Nephron progenitor cell (in vitro differentiated cells): ENCODE measurements at regions not wholly inside any gene's neighbourhood (a gene's known extent, or its start where the extent isn't known, plus 50 kb on each side); places are given as distances from the start of the nearest gene placed in this dataset.

Source experiments
- DNase-seq: peaks from one replicate; pipeline ENCODE4 v3.0.0; 2021
- H3K27ac Mint-ChIP-seq: 2 replicates; pipeline ENCODE4 v1.8.0; 2021; ENCODE audit warnings: mild to moderate bottlenecking, moderate library complexity, mixed read lengths
- H3K27me3 Mint-ChIP-seq: 2 replicates; pipeline ENCODE4 v1.8.0; 2021; ENCODE audit warnings: mild to moderate bottlenecking, low read depth, mixed read lengths; ENCODE audit not compliant: poor library complexity
- H3K36me3 Mint-ChIP-seq: 2 replicates; pipeline ENCODE4 v1.8.0; 2021; ENCODE audit warnings: low read depth, mixed read lengths
- H3K4me1 Mint-ChIP-seq: 2 replicates; pipeline ENCODE4 v1.8.0; 2021; ENCODE audit warnings: mixed read lengths
- H3K4me3 Mint-ChIP-seq: 2 replicates; pipeline ENCODE4 v1.8.0; 2021; ENCODE audit warnings: mild to moderate bottlenecking, moderate library complexity, mixed read lengths
- H3K9me3 Mint-ChIP-seq: 2 replicates; pipeline ENCODE4 v1.8.0; 2021; ENCODE audit warnings: mild to moderate bottlenecking, moderate library complexity, mixed read lengths
- TF ChIP-seq, protein P1 (sequence below): fragments of 200-600 bp; sonication (generic); IDR thresholded peaks from 2 replicates; pipeline ENCODE4 v1.5.0; 2021; ENCODE audit warnings: antibody characterized with exemption

DNA sequence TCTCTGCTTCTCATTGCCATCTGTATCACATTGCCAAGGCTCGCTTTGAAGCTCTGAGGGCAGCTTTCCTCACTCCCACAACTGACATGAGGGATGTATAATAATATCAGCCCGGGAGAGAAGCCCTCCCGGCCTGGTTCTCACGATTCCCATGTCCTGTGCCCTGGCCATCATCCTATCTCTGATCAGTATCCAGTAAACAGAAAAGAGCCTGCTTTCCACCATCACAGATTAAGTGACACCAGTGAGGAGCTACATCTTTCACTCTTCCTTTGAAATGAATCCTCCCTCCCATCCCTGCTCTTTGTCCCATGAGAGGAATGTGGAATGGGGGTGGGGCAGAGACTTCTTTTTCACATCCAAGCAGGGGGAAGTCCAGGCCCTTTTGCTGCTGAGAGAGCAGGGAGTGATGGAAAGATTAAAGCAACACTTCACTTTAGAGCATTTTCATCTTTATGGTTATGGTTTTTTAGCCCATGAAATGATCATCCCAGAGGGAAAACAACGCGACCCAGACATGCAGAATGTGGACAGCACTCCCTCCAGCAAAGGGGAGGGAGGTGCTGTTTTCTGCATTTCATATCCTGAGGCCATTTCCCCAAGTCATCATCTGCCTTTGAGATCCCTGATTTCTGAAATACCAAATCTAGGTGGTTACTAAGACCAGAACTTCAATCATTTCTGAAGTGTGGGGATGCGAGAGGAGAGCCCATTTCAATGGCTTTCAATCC, 84.6 kb upstream of the LYZL1 start:
- peak overlapping the region; percentile 33 for H3K4me3 Mint-ChIP-seq
- H3K27ac Mint-ChIP-seq, result peak overlapping the region; percentile 75
- peak; percentile 38 for DNase-seq
- peaks cover 5% of the 10 kb centered on the region for H3K9me3 Mint-ChIP-seq
- H3K4me1 Mint-ChIP-seq, result peaks cover 64% of the 10 kb centered on the region
- H3K27me3 Mint-ChIP-seq, result no peaks in the 10 kb centered on the region
- TF ChIP-seq, protein P1, sequence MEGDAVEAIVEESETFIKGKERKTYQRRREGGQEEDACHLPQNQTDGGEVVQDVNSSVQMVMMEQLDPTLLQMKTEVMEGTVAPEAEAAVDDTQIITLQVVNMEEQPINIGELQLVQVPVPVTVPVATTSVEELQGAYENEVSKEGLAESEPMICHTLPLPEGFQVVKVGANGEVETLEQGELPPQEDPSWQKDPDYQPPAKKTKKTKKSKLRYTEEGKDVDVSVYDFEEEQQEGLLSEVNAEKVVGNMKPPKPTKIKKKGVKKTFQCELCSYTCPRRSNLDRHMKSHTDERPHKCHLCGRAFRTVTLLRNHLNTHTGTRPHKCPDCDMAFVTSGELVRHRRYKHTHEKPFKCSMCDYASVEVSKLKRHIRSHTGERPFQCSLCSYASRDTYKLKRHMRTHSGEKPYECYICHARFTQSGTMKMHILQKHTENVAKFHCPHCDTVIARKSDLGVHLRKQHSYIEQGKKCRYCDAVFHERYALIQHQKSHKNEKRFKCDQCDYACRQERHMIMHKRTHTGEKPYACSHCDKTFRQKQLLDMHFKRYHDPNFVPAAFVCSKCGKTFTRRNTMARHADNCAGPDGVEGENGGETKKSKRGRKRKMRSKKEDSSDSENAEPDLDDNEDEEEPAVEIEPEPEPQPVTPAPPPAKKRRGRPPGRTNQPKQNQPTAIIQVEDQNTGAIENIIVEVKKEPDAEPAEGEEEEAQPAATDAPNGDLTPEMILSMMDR, result no peak
- no peaks in the 10 kb centered on the region for H3K36me3 Mint-ChIP-seq

DNA sequence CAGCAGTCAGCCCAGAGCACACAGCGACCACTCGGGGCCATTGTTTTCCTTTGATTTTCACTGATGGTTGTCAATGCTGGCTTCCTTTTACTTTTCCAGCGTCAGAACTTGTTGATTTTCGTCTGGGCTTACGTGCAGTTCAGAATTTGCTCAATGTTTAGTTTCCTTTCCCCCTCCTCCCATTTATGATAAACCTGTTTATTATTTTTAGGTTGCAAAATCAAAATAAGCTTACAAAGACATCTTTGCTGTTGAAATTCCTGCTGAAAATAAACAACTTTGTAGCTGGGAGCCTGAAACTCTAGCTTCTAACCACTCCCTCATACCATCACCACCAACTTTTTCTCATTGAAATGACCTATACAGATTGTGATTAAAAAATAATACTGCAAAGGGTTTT, 83.1 kb upstream of the LYZL1 start:
- Mint-ChIP-seq H3K9me3 (peaks cover 12% of the 10 kb centered on the region), H3K4me1 (peaks cover 50% of the 10 kb centered on the region), H3K27ac (peak overlapping the region; percentile 9), H3K36me3 (no peaks in the 10 kb centered on the region), H3K27me3 (no peaks in the 10 kb centered on the region), H3K4me3 (no peak overlapping the region)
- TF ChIP-seq, protein P1, result no peak
- no peak for DNase-seq

DNA sequence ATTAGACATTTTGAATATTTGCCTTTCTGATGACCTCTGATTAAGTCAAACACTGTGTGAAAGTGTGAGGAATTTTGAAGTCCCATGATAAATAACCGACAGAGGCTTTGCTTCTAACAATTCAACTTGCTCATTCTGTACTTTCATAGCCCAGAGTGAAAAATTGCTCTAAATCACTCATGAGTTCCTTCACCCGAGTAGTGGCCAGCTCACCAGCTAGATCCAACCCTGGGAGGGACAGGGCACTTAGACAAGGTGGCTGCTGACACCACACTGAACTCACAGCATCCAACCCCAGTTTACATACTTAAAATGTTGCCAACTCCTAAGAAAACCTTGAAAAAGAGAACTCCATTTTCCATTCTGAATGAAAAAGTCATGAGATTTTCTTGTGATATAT, 80.0 kb upstream of the LYZL1 start:
- Mint-ChIP-seq H3K27me3 (no peaks in the 10 kb centered on the region), H3K27ac (no peak overlapping the region), H3K4me3 (no peak overlapping the region), H3K9me3 (peaks cover 12% of the 10 kb centered on the region), H3K36me3 (no peaks in the 10 kb centered on the region), H3K4me1 (peaks cover 19% of the 10 kb centered on the region)
- TF ChIP-seq, protein P1, result no peak
- no peak for DNase-seq

DNA sequence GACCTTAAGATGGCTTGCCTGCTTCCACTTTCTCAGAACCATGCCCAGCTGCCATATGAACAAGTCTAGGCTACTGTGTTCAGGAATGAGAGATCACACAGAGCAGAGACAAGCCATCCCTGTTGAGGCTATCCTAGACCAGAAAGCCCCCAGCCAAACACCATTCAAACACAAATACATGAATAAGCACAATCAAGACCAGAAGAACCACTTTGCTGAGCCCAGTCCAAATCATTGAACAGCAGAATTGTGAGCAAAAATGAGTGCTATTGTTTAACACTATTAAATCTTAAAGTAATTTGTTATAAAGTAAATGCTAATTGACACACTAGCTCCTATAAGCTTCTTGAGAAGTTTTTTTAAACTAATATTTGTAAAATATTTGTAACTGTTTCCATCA, 79.0 kb upstream of the LYZL1 start:
- DNase-seq, result no peak

DNA sequence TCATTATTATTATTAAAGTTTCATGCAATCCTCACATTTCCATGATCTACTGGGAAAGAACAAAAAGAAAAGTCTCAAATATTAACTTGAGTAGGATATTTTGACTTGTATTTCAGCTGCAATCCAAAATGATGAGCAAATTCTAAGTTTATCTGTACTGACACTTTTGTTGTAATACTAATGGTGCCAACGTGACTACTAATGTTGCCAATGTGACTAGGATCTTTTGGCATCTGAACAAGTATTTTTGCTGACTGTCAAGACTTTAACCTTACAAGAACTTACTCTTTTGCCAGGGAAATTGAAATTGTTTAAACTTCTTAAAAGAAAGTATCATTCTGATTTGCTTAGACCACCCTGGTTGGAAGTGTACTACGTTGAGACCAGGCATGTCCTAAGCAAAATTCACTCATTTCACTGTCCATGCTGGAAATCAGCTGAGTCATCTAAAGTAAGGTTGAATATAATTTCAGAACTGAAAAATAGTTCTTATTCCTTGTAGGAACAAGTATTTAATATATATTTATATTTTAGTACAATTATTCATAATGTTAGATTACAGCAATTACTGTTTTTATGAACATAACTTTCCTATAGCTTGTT, 78.5 kb upstream of the LYZL1 start:
- Mint-ChIP-seq H3K4me3 (no peak overlapping the region), H3K36me3 (no peaks in the 10 kb centered on the region), H3K27me3 (no peaks in the 10 kb centered on the region), H3K9me3 (peaks cover 12% of the 10 kb centered on the region), H3K4me1 (peaks cover 7% of the 10 kb centered on the region), H3K27ac (no peak overlapping the region)
- TF ChIP-seq, protein P1, result no peak
- DNase-seq, result no peak

More for the DNA sequence above, 79.0 kb upstream of the LYZL1 start:
- no peak overlapping the region for H3K27ac Mint-ChIP-seq
- H3K4me1 Mint-ChIP-seq, result peaks cover 9% of the 10 kb centered on the region
- no peaks in the 10 kb centered on the region for H3K36me3 Mint-ChIP-seq
- no peak overlapping the region for H3K4me3 Mint-ChIP-seq
- peaks cover 12% of the 10 kb centered on the region for H3K9me3 Mint-ChIP-seq
- TF ChIP-seq, protein P1, result no peak
- H3K27me3 Mint-ChIP-seq, result no peaks in the 10 kb centered on the region

DNA sequence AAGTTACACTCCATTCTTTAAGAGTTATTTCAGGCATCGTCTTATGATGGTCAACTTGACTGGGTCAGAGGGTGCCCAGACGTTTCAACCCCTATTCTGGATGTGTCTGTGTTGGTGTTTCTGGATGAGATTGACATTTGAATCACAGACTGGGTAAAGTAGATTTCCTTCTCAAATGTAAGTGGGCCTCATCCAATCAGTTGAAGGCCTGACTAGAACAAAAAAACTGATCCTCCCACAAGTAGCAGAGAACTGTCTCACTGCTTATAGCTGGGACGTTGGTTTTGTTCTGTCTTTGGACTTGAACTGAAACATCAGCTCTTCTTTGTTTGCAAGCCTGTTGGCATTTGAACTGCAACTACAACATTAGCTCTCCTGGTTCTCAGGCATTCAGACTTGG, 76.3 kb upstream of the LYZL1 start:
- H3K4me1 Mint-ChIP-seq, result no peaks in the 10 kb centered on the region
- TF ChIP-seq, protein P1, result no peak
- no peaks in the 10 kb centered on the region for H3K27me3 Mint-ChIP-seq
- H3K36me3 Mint-ChIP-seq, result no peaks in the 10 kb centered on the region
- peaks cover 12% of the 10 kb centered on the region for H3K9me3 Mint-ChIP-seq
- H3K4me3 Mint-ChIP-seq, result no peak overlapping the region
- H3K27ac Mint-ChIP-seq, result no peak overlapping the region
- no peak for DNase-seq
